Fibroblast of mammary gland (primary cell): ENCODE measurements at regions not wholly inside any gene's neighbourhood (a gene's known extent, or its start where the extent isn't known, plus 50 kb on each side); places are given as distances from the start of the nearest gene placed in this dataset.

ENCODE experiments used
- DNase-seq: peaks from one replicate; pipeline ENCODE4 v3.0.0-alpha.2; 2010; ENCODE audit warnings: low read depth
- H3K4me3 ChIP-seq: 2 replicates; pipeline ENCODE4 v1.5.1; 2011; ENCODE audit warnings: low read depth, mild to moderate bottlenecking, low read length, moderate library complexity; ENCODE audit not compliant: control insufficient read depth
- TF ChIP-seq, protein P1 (sequence below): conservative IDR thresholded peaks from 2 replicates; pipeline ENCODE4 v1.5.1; 2011; ENCODE audit warnings: low read depth, low read length, inconsistent platforms; ENCODE audit not compliant: control insufficient read depth, insufficient read depth

DNA sequence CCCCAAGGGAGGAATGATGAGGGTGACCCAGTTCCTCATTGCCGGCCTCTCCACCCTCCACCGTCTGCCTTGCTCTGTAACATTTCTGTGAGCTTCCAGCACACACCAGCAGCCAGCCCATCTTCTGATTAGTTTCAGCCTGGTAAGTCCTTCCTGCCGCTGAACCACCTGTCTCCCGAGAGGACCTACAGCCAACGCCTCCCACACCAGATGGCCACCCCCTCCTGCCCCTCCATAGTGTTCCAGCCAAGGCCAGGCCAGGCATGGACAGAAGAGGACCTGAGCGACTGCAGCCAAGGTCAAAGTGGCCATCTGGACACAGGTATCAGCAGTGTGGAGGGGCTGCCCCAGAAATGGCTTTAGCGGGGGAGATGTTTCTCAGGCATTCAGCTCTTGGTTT is 170.7 kb upstream of the CTBP2 start:
- TF ChIP-seq, protein P1, sequence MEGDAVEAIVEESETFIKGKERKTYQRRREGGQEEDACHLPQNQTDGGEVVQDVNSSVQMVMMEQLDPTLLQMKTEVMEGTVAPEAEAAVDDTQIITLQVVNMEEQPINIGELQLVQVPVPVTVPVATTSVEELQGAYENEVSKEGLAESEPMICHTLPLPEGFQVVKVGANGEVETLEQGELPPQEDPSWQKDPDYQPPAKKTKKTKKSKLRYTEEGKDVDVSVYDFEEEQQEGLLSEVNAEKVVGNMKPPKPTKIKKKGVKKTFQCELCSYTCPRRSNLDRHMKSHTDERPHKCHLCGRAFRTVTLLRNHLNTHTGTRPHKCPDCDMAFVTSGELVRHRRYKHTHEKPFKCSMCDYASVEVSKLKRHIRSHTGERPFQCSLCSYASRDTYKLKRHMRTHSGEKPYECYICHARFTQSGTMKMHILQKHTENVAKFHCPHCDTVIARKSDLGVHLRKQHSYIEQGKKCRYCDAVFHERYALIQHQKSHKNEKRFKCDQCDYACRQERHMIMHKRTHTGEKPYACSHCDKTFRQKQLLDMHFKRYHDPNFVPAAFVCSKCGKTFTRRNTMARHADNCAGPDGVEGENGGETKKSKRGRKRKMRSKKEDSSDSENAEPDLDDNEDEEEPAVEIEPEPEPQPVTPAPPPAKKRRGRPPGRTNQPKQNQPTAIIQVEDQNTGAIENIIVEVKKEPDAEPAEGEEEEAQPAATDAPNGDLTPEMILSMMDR = no peak
- H3K4me3 ChIP-seq = no peak overlapping the region
- no peak for DNase-seq

DNA sequence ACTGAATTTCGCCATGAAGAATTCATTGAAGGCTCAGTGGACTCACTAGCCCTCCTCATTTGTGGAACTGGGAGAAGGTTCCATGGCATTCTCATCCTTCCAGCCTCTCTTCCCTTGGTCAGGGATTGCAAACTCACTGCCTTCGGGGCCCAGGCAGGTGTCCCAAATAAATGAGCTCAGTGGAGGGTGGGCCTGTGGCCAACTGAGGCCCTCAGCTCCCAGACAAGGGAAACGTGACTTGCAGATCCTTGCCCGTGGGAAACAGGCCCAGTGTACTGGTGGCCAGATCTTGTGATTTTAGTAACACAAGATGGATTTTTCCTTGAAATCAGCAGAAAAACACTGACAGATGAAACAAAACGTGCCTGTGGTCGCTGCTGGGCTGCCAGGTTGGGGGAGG is 168.7 kb upstream of the CTBP2 start:
- DNase-seq = no peak
- H3K4me3 ChIP-seq = no peak overlapping the region
- TF ChIP-seq, protein P1 = no peak

DNA sequence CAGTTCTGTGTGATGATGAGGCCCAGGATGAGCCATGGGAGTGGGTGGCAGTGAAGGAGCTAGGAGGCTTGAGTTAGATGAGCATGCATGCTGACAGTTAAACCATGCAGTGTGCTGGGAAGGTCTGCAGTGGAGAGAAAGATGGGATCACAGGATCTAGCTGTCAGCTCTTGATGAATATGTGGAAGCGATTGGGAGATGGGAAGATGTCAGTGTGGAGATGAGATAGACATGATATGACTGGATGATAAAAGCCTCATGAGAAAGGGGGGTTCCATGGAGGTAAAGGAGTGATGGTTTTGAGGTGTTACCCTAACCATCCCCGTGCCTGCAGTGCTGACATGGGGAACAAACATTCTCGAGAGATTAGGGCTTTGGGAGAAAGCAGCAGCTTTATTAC is 165.0 kb upstream of the CTBP2 start:
- DNase-seq = no peak
- TF ChIP-seq, protein P1 = no peak
- no peak overlapping the region for H3K4me3 ChIP-seq

DNA sequence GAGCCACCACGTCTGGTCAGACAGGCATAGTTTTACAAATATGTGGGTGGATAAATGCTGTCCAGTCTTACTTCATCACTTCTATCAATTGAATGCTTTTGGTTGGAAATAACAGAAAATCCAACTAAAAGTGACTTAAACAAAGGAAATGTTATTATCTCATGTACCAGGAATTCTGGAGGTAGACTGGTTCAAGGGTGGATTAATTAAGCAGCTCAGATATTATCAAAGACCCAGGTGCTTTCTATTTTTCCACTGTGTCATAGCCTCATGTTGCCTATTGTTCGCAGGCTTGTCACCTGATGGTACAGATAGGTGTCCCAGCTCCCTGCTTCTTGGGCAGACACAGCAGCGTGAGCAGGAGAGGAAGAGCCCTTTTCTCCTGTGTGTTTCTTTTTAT is 156.1 kb upstream of the CTBP2 start:
- TF ChIP-seq, protein P1 = no peak
- H3K4me3 ChIP-seq = no peak overlapping the region
- DNase-seq = no peak

DNA sequence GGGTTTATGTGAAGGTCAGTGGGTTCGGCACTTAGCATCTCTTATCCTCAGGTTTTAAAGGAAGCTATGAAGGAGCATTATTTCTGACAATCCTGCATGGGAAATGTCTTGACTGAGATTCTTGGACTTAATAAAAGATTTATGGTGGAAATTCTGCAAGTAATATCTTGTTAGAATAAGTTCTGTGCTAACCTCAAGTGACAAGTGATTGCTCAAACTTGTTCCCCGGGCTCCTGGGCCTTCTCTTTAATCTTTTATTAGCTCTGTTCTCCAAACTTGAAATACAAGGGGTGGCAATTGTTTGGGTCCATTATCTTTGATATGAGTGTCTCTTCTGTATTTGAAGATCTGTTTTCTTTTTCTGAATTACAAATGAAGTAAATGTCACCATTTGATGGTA is 140.6 kb upstream of the CTBP2 start:
- H3K4me3 ChIP-seq = no peak overlapping the region
- no peak for DNase-seq
- TF ChIP-seq, protein P1 = no peak

DNA sequence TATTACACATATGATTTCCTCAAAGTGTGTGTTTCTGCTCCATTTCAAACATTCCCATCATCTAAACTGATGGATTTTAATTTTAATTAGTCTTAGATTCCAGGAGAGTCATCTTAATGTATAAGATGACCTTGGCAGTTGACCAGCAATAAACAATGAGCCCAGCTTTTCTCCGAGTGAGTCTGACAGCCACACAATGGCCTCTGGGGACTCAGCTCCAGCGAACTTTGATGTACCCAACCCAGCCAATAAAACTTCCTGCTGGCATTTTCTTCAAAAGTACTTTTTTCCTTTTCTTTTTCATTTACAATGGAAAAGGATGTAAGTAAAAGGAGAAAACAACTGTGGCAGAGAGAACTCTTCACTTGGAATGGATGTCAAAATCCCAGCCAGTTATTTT is 139.1 kb upstream of the CTBP2 start:
- no peak for DNase-seq
- H3K4me3 ChIP-seq = no peak overlapping the region
- TF ChIP-seq, protein P1 = no peak

DNA sequence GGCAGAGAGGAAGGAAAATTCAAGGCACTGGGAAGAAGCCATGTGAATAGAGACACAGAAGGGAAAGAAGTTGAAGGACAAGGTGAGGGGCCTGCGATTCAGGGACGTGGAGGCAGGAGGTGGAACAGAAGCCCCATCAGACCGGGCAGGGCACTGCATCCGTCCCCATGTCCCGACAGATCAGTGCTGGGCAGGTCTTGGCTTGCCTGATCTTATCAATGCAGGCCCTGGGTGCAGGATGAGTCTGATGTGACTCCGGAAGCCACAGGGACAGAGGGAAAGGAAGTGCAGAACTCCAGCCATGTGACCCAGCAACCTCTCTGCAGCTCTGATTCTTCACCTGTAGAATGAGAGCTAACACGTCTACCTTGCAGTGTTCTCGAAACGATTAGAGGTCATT is 136.2 kb upstream of the CTBP2 start:
- no peak for DNase-seq
- no peak overlapping the region for H3K4me3 ChIP-seq
- TF ChIP-seq, protein P1 = no peak
